Ovary (tissue), 7 donors: ENCODE measurements at regions not wholly inside any gene's neighbourhood (a gene's known extent, or its start where the extent isn't known, plus 50 kb on each side); places are given as distances from the start of the nearest gene placed in this dataset.

Experiments used
- DNase-seq, 5 donors: peaks; one replicate each; pipeline ENCODE4 v3.0.0-alpha.2; 2019 to 2020
- H3K27ac ChIP-seq, 2 donors: fragments of 200-600 bp; one replicate each; pipeline versions ENCODE4 v1.5.1 to v1.8.0; 2019 to 2022
- H3K27me3 ChIP-seq: fragments of 200-600 bp; one replicate; pipeline ENCODE4 v1.8.0; 2022
- H3K36me3 ChIP-seq: fragments of 200-600 bp; sonication (generic); one replicate; pipeline ENCODE4 v1.5.1; 2019
- H3K4me1 ChIP-seq: one replicate; pipeline ENCODE4 v1.8.1; 2013; ENCODE audit warnings: mild to moderate bottlenecking, moderate library complexity; ENCODE audit not compliant: insufficient read depth
- H3K4me3 ChIP-seq: fragments of 200-600 bp; sonication (generic); one replicate; pipeline ENCODE4 v1.5.1; 2017
- H3K9me3 ChIP-seq, 2 donors: fragments of 200-600 bp in 1 of 2; sonication (generic) in 1 of 2; one replicate each; pipeline versions ENCODE4 v1.5.1 to v1.8.1; 2013 to 2019; ENCODE audit warnings: mild to moderate bottlenecking in 1 of 2, moderate library complexity in 1 of 2
- CTCF ChIP-seq, 3 donors: fragments of 450-650 bp in 2 of 3; fragments of 200-600 bp in 1 of 3; IDR thresholded peaks; one replicate each; pipeline versions ENCODE4 v1.5.1 to v1.8.0; 2016 to 2022; ENCODE audit warnings: antibody characterized with exemption in 3 of 3, mild to moderate bottlenecking in 1 of 3
- EP300 ChIP-seq: sonication (generic); formaldehyde crosslinking; IDR thresholded peaks from one replicate; pipeline ENCODE4 v1.6.1; 2017; ENCODE audit warnings: antibody characterized with exemption
- POLR2A ChIP-seq: fragments of 450-650 bp; IDR thresholded peaks from one replicate; pipeline ENCODE4 v1.6.1; 2017; ENCODE audit warnings: antibody characterized with exemption, mild to moderate bottlenecking, moderate library complexity
- WGBS, 3 donors: extraction: QIAGEN DNeasy Blood & Tissue Kit in 1 of 3; methylation state at CpG; one replicate each; pipeline versions ENCODE4 v1.1.5 to v1.1.7; 2013 to 2017; 5-methylcytosine and 5-hydroxymethylcytosine counted together
- intact Hi-C, 4 donors: fragments of 100-400 bp; cut with DNase I; formaldehyde crosslinking; loops; one replicate each; pipeline versions ENCODE4 v1.11.0 to v1.15.1; 2022 to 2023
- donor health status: DM: no; HTN: no; CAD: no; lungs with moderate emphysema.
- donor health status: DM: no; HTN: no; CAD: no.
- donor health status: Bipolar disorder and iron deficiency.
- donor health status: DM: no; HTN: no; CAD: no.
- donor health status: DM: yes; HTN: yes; CAD: no.

GRCh38 chr9:71627537-71627936 lies 140.8 kb downstream of the CEMIP2 start:
- Histone ChIP-seq H3K4me1 (no peaks in the 10 kb centered on the region), H3K27me3 (no peaks in the 10 kb centered on the region), H3K27ac (no peak overlapping the region), H3K4me3 (no peak overlapping the region), H3K9me3 (no peaks in the 10 kb centered on the region), H3K36me3 (no peaks in the 10 kb centered on the region)
- no peak for DNase-seq
- TF ChIP-seq CTCF (IDR thresholded peaks at IDR 0.05) (no peak), EP300 (no peak), POLR2A (no peak)
- 57 to 74% (median 73%) methylated on average over 1 of the region's 1 CpG for WGBS, 3 donors
- intact Hi-C loops: no loop called here

DNA sequence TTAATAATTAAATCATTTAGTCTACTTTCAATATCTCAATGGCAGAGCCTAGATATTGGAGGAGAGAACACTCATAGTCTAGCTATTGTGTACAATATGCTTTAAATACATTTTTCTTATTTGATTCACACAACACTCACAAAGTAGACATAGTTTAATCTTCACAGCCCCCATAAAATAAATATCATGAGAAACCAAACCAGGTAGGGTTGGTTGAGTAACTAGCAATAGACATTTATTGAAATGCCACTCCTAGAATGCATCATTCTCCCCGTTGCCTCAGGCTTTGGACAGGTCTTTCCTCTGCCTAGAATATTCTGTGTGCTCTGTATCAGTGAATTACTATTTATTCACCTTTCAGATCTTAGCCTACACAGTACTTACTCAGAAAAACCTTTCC lies 141.9 kb downstream of the CEMIP2 start:
- Histone ChIP-seq H3K36me3 (no peaks in the 10 kb centered on the region), H3K9me3 (no peaks in the 10 kb centered on the region), H3K27ac (no peak overlapping the region), H3K27me3 (no peaks in the 10 kb centered on the region), H3K4me1 (no peaks in the 10 kb centered on the region), H3K4me3 (no peak overlapping the region)
- TF ChIP-seq EP300 (no peak), POLR2A (no peak), CTCF (IDR thresholded peaks at IDR 0.05) (no peak)
- intact Hi-C loops: no loop called here
- WGBS, 3 donors: 93 to 97% (median 95%) methylated on average over 1 of the region's 1 CpG
- DNase-seq: no peak

- H3K4me1 ChIP-seq: no peaks in the 10 kb centered on the region
- no peaks in the 10 kb centered on the region for H3K36me3 ChIP-seq
- intact Hi-C loops: no loop called here
- no peak for TF ChIP-seq CTCF (IDR thresholded peaks at IDR 0.05)
- no peak for TF ChIP-seq EP300
- no peak for TF ChIP-seq POLR2A
- no peak overlapping the region for H3K27ac ChIP-seq
- H3K27me3 ChIP-seq: no peaks in the 10 kb centered on the region
- WGBS, 3 donors: 87 to 94% (median 89%) methylated on average over 3 of the region's 3 CpGs
- no peaks in the 10 kb centered on the region for H3K9me3 ChIP-seq
- H3K4me3 ChIP-seq: no peak overlapping the region
- DNase-seq: no peak
Observed at GRCh38 chr9:71624728-71625127, 143.6 kb downstream of the CEMIP2 start.

DNA sequence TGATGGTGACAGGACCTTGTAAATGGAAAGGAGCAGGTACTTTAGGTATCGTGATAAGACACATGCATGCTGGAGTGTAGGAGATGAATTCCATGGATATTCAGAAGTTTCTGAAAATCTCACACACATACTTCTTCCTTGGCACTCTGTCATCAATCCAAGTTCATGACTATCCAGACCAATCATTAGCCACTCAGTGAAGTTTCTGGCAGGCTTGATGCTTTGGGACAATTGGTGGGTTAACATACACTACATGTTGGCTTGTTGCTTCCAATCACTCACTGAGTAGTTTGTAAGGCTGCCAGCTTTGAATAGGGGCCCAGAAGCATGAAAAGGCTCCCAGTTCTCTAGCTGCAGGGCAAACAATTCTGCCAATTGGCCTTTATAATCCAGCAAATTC lies 147.6 kb downstream of the CEMIP2 start:
- Histone ChIP-seq H3K36me3 (no peaks in the 10 kb centered on the region), H3K27me3 (no peaks in the 10 kb centered on the region), H3K9me3 (no peaks in the 10 kb centered on the region), H3K4me3 (no peak overlapping the region), H3K4me1 (no peaks in the 10 kb centered on the region), H3K27ac (no peak overlapping the region)
- DNase-seq: no peak
- WGBS, 3 donors: 81 to 98% (median 93%) methylated on average over 1 of the region's 1 CpG
- intact Hi-C loops: no loop called here
- no peak for TF ChIP-seq POLR2A
- no peak for TF ChIP-seq CTCF (IDR thresholded peaks at IDR 0.05)
- TF ChIP-seq EP300: no peak

- DNase-seq: no peak
- Histone ChIP-seq H3K9me3 (no peaks in the 10 kb centered on the region), H3K4me1 (no peaks in the 10 kb centered on the region), H3K36me3 (no peaks in the 10 kb centered on the region), H3K27me3 (no peaks in the 10 kb centered on the region), H3K4me3 (no peak overlapping the region), H3K27ac (no peak overlapping the region)
- 77 to 89% (median 86%) methylated on average over 2 of the region's 2 CpGs for WGBS, 3 donors
- intact Hi-C loops: no loop called here
- TF ChIP-seq POLR2A (no peak), EP300 (no peak)
Observed at GRCh38 chr9:71620331-71620730, 148.0 kb downstream of the CEMIP2 start.
